ENCODE measurements at regions not wholly inside any gene's neighbourhood (a gene's known extent, or its start where the extent isn't known, plus 50 kb on each side); places are given as distances from the start of the nearest gene placed in this dataset.

GRCh38 chr4:44848466-44848865 is 122.1 kb upstream of the GNPDA2 start:
- TF ChIP-seq, protein P1, sequence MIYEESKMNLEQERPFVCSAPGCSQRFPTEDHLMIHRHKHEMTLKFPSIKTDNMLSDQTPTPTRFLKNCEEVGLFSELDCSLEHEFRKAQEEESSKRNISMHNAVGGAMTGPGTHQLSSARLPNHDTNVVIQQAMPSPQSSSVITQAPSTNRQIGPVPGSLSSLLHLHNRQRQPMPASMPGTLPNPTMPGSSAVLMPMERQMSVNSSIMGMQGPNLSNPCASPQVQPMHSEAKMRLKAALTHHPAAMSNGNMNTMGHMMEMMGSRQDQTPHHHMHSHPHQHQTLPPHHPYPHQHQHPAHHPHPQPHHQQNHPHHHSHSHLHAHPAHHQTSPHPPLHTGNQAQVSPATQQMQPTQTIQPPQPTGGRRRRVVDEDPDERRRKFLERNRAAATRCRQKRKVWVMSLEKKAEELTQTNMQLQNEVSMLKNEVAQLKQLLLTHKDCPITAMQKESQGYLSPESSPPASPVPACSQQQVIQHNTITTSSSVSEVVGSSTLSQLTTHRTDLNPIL (CRISPR knock-in tag; IDR thresholded peaks at IDR 0.05; ENCODE audit: low read depth) = no peak
- no peak for TF ChIP-seq PPARA (CRISPR knock-in tag; IDR thresholded peaks at IDR 0.05; ENCODE audit: borderline replicate concordance)

Measured in SK-N-SH treated with all-trans-retinoic acid at 6 μM for 48 hours (cell line).